GM19023 (cell line): ENCODE measurements at regions not wholly inside any gene's neighbourhood (a gene's known extent, or its start where the extent isn't known, plus 50 kb on each side); places are given as distances from the start of the nearest gene placed in this dataset.

Experiments used
- ATAC-seq: cut with Tn5 transposase; IDR thresholded peaks from one replicate; pipeline ENCODE4 v1.9.1; 2021; ENCODE audit warnings: mild to moderate bottlenecking, moderate library complexity; ENCODE audit not compliant: unreplicated experiment

GRCh38 chr7:156109076-156109475, 296.8 kb upstream of the SHH start:
- ATAC-seq: no peak

DNA sequence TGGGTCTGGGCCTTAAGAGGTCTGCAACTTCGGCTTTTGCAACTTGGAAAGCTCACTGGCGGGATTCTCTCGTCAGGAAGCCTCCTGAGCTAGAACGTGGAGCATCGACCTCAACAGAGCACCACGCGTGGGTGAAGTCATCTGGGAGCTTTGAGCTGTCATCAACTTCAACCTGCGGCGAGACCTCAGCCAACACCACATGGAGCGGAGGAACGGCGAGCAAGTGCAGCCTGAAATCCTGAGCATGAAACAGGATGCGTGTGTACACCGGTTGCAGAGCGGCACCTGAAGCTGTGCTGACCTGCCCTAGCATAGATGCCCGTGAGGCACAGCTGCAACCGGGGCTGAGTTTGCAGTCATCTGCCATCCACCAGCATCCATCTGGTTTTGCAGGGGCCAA, 295.7 kb upstream of the SHH start:
- no peak for ATAC-seq

- no peak for ATAC-seq
Measured at GRCh38 chr7:156106107-156106426, 293.8 kb upstream of the SHH start.

DNA sequence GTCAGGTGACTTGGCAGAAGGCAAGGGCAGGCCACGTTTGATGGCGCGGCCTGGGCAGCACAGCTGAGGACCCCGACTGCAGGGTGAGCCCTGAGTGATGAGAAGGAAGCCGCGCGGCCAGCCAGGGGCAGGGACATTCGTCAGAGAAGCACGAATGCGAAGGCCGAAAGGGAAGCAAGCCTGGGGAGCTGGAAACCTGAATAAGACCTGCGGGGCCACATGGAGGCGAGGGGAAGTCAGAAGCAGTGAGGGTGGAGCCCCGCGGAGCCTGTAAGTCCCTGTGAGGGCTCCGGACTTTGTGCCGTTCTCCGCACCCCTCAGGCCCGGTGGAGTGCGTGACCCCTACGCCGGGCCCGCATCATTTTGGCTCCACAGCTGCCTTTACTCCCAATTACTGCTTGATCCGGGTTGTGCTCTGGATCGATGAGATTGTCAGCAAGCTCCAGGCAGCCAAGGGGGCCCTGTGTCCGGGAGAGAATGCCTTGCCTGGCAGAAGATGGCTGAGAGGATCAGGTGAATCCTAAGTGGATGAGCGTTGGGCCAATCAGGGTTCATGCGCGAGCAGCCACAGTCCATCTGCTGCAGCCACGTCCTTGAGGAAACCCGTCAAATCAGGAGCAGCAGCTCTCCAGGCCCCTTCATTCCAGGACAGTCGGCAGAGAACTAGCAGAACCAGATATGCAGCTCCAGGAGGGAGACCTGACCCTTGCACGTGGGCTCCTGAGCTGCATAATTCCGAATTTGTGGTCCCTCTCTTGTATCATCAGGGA, 293.3 kb upstream of the SHH start:
- no peak for ATAC-seq

- no peak for ATAC-seq
Measured at GRCh38 chr7:156104501-156105336, 292.5 kb upstream of the SHH start.

DNA sequence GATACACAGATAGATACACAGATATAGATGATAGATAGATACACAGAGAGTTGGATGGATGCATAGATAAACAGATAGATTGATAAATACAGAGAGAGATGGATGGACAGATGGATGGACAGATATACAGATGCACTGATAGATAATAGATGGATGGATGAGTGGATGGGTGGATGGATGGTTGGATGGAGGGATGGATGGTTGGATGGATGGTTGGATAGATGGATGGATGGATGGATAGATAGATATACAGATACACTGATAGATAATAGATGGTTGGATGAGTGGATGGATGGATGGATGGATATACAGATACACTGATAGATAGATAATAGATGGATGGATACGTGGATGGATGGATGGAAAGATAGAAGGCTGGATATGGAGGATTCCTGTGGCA, 290.0 kb upstream of the SHH start:
- no peak for ATAC-seq

DNA sequence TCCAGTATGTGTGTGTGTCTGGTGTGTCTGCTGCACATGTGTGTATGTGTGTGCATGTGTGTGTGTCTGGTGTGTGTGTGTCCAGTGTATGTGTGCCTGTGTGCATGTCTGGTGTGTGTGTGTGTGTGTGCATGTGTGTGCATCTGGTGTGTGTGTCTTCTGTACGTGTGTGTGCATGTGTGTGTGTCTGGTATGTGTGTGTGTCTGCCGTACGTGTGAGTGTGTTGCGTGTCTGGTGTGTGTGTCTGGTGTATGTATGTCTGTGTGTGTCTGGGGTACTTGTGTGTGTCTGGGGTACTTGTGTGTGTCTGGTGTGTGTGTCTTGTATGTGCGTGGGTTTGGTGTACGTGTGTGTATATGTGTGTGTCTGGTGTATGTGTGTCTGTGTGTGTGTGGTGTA, 289.1 kb upstream of the SHH start:
- no peak for ATAC-seq

DNA sequence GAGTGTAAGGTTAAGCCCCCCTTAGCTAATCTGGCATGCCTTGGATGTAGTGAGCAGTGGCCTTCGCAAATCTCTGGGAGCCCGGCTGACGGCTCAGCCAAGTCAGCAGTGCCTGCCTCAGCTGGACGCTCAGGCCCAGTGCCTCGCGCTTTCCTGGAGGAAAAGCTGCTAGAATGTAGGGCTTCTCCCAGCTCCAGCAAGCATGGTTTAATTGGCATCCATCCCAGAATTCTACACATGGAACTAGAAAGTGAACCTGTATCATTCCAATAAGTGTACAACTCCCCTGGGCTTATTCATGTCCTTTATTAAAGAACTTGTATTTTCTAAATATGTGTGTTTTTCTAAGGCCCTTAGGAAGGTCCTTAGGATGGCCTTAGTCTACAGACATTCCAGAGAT, 287.8 kb upstream of the SHH start:
- ATAC-seq: no peak

- ATAC-seq: no peak
Measured at GRCh38 chr7:156099085-156099484, 286.8 kb upstream of the SHH start.

DNA sequence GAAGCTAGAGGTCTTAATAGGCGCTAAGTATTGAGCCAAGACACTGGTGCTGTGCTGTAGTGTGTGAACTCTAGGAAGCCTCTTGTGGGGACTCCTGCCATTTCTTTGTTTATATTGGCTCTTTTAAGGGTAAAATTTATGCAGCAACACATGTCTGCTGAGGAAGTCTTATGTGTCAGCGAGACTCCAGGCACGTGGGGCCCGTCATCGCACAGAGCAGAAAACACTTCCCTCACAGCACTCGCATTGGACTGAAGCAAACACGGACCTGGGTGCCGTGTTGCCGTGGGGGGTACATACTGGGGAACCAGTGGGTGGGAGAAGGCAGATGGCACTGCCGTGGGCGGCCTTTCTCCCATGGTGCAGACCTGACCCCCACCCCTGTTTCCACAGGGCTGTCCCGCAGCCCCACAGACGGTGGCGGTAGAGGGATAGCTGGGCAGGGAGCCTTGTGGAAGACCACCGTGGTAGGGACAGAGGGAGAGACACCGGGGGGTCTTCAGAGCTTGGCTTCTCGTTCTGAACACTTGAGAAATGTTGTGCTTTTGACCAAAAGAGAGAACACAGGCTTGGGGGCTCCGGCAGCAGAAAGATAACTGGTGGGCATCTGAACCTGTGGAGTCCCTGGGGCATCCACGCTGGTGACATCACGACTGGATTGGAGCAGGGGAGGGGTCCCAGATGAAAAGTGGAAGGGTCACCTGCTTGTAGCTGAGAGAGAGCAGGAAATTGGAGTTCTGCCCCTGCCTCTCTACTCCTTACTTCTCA, 284.7 kb upstream of the SHH start:
- ATAC-seq: no peak

- no peak for ATAC-seq
Measured at GRCh38 chr7:156095908-156096539, 283.8 kb upstream of the SHH start.

DNA sequence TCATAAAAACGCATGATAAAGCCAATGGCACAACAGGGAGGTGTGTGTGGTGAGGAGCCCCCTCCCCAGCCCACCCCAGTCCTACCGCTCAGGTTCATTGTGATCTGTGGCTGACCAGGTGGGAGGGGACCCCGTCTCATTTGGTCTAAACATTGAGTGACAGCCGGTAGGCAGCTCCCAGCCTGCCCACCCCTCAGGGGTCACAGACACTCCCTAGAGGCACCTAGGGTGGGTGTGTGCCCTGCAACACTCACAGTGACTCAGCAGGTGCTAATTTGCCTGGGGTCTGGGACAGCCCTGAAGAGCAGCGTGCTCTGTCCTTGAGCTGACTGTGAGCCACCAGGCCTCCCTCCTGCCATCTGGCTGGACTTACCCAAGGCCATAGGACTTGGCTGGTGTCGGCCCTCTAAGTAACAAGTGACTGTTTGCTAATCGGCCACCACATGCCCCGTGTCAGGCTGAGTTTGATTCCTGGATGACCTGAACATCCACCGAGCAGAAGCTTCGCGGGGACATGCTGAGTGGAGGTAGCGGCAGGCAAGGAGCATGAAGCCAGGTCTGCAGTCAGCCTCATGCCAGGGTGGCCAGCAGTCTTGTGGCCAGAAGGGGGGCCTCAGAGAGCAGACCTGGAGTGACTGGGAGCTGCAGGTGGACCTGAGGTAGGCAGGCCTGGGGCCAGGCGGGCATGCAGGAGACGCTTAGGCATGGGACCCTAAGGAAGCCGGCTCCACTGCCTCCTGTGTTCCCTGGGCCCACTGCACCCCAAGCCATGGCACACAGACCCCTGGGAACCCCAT, 282.3 kb upstream of the SHH start:
- ATAC-seq: no peak

DNA sequence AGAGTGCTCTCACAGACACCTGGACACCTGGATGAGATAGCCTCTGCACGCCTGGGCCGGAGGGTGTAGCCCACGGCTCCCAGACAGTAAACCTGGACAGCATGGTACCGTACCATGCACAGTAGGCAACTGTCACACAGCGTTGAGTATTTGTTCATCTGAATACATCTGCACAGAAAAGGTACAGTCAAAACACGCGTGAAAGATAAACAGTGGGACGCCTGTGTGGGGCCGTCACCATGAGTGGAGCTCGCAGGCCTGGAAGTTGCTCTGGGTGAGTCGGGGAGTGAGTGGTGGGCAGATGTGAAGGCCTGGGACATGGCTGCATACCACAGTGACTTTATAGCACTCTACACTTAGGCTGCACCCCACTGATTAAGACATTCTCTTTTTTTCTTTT, 280.0 kb upstream of the SHH start:
- no peak for ATAC-seq

DNA sequence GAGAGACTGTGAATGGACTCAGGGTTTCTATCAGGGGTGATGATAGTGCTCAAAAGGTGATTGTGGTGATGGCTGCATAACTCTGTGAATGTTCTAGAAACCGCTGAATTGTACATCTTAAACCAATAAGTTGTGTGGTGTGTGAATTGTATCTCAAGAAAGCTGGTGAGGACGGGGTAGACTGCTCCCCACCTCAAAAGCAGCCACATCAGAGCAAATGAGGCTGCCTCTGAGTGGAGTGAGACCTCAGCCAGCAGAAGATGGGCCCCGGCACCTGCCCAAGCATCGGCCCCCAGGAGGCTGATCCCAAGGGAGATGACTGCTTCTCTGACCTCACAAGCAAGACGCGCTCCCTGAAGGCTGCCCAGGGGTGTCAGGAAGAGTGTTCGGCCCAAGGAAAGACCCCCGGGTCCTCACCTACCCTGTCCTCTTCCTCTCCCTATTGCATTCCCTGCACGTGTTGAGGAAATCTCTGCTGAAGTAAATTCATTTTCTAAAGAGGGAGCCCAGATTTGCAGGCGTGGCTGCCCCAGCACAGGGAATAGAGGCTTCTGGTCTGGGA, 279.3 kb upstream of the SHH start:
- ATAC-seq: no peak

- no peak for ATAC-seq
Measured at GRCh38 chr7:156090988-156091387, 278.7 kb upstream of the SHH start.

DNA sequence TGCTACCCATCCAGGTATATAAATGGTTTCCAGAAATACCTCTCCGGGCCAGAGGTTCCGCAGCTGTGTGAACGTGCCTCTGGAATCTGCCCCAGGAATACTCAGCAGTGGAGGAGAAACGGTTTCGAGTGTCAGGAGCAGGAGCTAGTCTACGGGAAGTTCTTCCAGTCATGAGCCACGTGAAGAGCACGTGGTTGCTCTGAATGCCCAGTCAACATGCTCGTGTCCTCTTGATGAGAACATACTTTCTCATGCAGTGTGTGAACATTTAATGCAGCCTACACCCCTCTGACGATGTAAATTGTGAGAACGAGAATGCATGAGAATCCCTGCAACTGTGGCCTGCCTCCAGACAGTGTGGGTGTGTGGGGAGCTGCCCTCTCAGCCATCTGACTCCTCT, 277.0 kb upstream of the SHH start:
- no peak for ATAC-seq

- ATAC-seq: no peak
Measured at GRCh38 chr7:156088115-156088514, 275.9 kb upstream of the SHH start.

GRCh38 chr7:156082048-156083040, 270.1 kb upstream of the SHH start:
- ATAC-seq: no peak

DNA sequence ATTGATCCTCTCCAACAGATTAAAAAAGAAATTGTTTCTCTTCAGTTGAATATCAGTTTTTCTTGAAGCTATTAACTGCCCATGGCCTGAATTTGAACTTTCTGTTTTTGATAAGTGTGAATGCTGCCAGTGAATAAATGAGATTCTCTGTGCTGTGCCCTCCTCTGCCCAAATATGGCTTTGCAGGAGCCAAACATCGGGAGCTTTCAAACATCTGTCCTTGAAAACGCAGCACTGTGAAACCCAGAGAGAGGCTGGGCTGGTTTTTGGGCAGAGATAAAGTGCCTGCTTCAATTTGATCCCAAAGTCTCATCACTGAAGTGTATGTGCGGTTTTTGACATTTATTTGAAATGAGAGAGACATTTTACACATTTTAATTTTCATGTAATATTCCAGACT, 268.3 kb upstream of the SHH start:
- no peak for ATAC-seq
